ENCODE measurements at regions not wholly inside any gene's neighbourhood (a gene's known extent, or its start where the extent isn't known, plus 50 kb on each side); places are given as distances from the start of the nearest gene placed in this dataset.

DNA sequence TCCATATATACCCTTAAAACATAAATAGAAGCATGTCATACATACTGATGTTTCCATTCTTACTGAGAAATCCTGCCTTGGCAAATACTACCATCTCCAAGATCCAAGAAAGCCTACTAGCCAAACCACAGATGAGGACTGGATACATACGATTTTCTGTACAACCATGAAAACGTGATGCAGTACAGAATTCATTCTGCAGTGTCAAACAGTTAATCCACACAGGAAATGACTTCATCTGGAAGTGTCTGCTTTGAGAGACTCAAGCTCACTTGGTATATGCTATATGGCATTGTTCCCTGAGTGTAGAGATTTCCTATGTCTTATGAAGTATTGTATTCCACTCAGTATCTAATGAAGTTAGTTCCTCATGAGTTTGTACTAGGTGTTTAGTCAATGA, 94.3 kb downstream of the CT47B1 start:
- H3K4me1 ChIP-seq (ENCODE audit: control insufficient read depth in 1 of 2, insufficient read depth in 2 of 2, low read depth in 1 of 2, low read length in 1 of 2) = no peaks in the 10 kb centered on the region
- H3K27me3 ChIP-seq (ENCODE audit: insufficient read depth) = no peaks in the 10 kb centered on the region
- no peaks in the 10 kb centered on the region for H3K9me2 ChIP-seq
- no peak overlapping the region for H2AFZ ChIP-seq (ENCODE audit: low read depth)
- ChIA-PET CTCF (no interaction called here), POLR2A (no interaction called here)
- H3K79me2 ChIP-seq (ENCODE audit: insufficient read depth) = no peaks in the 10 kb centered on the region
- H3F3A ChIP-seq (replicated peaks; ENCODE audit: insufficient read depth) = no peaks in the 10 kb centered on the region
- no peak for TF ChIP-seq FOXJ3 (CRISPR knock-in tag; IDR thresholded peaks at IDR 0.05)
- no peak for TF ChIP-seq EZH2phosphoT487 (IDR thresholded peaks at IDR 0.05; ENCODE audit: borderline replicate concordance, low read depth)
- no peak for TF ChIP-seq NFIC (IDR thresholded peaks at IDR 0.05; ENCODE audit: borderline replicate concordance)
- TF ChIP-seq, protein P1, sequence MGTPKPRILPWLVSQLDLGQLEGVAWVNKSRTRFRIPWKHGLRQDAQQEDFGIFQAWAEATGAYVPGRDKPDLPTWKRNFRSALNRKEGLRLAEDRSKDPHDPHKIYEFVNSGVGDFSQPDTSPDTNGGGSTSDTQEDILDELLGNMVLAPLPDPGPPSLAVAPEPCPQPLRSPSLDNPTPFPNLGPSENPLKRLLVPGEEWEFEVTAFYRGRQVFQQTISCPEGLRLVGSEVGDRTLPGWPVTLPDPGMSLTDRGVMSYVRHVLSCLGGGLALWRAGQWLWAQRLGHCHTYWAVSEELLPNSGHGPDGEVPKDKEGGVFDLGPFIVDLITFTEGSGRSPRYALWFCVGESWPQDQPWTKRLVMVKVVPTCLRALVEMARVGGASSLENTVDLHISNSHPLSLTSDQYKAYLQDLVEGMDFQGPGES (IDR thresholded peaks at IDR 0.05; ENCODE audit: low read depth, low read length) = no peak
- no peak for TF ChIP-seq YY1 (IDR thresholded peaks at IDR 0.05; ENCODE audit: low read depth)
- TF ChIP-seq GATA2 (CRISPR knock-in tag; IDR thresholded peaks at IDR 0.05) = no peak
- TF ChIP-seq SMC3 (IDR thresholded peaks at IDR 0.05; ENCODE audit: low read depth, low read length) = no peak
- TF ChIP-seq, protein P2, sequence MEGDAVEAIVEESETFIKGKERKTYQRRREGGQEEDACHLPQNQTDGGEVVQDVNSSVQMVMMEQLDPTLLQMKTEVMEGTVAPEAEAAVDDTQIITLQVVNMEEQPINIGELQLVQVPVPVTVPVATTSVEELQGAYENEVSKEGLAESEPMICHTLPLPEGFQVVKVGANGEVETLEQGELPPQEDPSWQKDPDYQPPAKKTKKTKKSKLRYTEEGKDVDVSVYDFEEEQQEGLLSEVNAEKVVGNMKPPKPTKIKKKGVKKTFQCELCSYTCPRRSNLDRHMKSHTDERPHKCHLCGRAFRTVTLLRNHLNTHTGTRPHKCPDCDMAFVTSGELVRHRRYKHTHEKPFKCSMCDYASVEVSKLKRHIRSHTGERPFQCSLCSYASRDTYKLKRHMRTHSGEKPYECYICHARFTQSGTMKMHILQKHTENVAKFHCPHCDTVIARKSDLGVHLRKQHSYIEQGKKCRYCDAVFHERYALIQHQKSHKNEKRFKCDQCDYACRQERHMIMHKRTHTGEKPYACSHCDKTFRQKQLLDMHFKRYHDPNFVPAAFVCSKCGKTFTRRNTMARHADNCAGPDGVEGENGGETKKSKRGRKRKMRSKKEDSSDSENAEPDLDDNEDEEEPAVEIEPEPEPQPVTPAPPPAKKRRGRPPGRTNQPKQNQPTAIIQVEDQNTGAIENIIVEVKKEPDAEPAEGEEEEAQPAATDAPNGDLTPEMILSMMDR (IDR thresholded peaks at IDR 0.05) = no peak
- TF ChIP-seq RFX5 (IDR thresholded peaks at IDR 0.05; ENCODE audit: low read length) = no peak
- no peak for TF ChIP-seq RCOR1 (IDR thresholded peaks at IDR 0.05; ENCODE audit: low read length)
- TF ChIP-seq TEAD4 (IDR thresholded peaks at IDR 0.05; ENCODE audit: borderline replicate concordance, insufficient read depth) = no peak
- no peak for TF ChIP-seq EP300 (IDR thresholded peaks at IDR 0.05; ENCODE audit: borderline replicate concordance in 1 of 2, low read depth in 1 of 2, low read length in 1 of 2)
- TF ChIP-seq, protein P3, sequence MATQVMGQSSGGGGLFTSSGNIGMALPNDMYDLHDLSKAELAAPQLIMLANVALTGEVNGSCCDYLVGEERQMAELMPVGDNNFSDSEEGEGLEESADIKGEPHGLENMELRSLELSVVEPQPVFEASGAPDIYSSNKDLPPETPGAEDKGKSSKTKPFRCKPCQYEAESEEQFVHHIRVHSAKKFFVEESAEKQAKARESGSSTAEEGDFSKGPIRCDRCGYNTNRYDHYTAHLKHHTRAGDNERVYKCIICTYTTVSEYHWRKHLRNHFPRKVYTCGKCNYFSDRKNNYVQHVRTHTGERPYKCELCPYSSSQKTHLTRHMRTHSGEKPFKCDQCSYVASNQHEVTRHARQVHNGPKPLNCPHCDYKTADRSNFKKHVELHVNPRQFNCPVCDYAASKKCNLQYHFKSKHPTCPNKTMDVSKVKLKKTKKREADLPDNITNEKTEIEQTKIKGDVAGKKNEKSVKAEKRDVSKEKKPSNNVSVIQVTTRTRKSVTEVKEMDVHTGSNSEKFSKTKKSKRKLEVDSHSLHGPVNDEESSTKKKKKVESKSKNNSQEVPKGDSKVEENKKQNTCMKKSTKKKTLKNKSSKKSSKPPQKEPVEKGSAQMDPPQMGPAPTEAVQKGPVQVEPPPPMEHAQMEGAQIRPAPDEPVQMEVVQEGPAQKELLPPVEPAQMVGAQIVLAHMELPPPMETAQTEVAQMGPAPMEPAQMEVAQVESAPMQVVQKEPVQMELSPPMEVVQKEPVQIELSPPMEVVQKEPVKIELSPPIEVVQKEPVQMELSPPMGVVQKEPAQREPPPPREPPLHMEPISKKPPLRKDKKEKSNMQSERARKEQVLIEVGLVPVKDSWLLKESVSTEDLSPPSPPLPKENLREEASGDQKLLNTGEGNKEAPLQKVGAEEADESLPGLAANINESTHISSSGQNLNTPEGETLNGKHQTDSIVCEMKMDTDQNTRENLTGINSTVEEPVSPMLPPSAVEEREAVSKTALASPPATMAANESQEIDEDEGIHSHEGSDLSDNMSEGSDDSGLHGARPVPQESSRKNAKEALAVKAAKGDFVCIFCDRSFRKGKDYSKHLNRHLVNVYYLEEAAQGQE (IDR thresholded peaks at IDR 0.05; ENCODE audit: low read depth, low read length) = no peak
- no peak for TF ChIP-seq CHD2 (IDR thresholded peaks at IDR 0.05; ENCODE audit: low read length, partially characterized antibody)
- TF ChIP-seq TCF12 (IDR thresholded peaks at IDR 0.05) = no peak
- TF ChIP-seq FOXM1 (IDR thresholded peaks at IDR 0.05; ENCODE audit: low read depth) = no peak
- no peak for TF ChIP-seq MEF2A (IDR thresholded peaks at IDR 0.05; ENCODE audit: borderline replicate concordance, low read depth)
- TF ChIP-seq, protein P4, sequence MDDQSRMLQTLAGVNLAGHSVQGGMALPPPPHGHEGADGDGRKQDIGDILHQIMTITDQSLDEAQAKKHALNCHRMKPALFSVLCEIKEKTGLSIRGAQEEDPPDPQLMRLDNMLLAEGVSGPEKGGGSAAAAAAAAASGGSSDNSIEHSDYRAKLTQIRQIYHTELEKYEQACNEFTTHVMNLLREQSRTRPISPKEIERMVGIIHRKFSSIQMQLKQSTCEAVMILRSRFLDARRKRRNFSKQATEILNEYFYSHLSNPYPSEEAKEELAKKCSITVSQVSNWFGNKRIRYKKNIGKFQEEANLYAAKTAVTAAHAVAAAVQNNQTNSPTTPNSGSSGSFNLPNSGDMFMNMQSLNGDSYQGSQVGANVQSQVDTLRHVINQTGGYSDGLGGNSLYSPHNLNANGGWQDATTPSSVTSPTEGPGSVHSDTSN (IDR thresholded peaks at IDR 0.05) = no peak
- TF ChIP-seq, protein P5, sequence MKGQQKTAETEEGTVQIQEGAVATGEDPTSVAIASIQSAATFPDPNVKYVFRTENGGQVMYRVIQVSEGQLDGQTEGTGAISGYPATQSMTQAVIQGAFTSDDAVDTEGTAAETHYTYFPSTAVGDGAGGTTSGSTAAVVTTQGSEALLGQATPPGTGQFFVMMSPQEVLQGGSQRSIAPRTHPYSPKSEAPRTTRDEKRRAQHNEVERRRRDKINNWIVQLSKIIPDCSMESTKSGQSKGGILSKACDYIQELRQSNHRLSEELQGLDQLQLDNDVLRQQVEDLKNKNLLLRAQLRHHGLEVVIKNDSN (IDR thresholded peaks at IDR 0.05; ENCODE audit: borderline replicate concordance, low read depth) = no peak
- no peak for TF ChIP-seq SIN3A (IDR thresholded peaks at IDR 0.05; ENCODE audit: borderline replicate concordance, low read depth, low read length)
- WGBS (ENCODE audit: low lambda C conversion rate) = 11% methylated on average over 2 of the region's 2 CpGs
- H3K4me2 ChIP-seq = no peak overlapping the region
- H3K4me3 ChIP-seq (ENCODE audit: low read depth in 2 of 2, low read length in 1 of 2) = no peak overlapping the region
- H3K36me3 ChIP-seq (replicated peaks in 1 of 2; ENCODE audit: control insufficient read depth in 1 of 2, insufficient read depth in 2 of 2, low read length in 1 of 2) = no peaks in the 10 kb centered on the region
- H4K20me1 ChIP-seq (ENCODE audit: insufficient read depth) = no peaks in the 10 kb centered on the region
- DNase-seq = no peak
- no peak overlapping the region for H3K27ac ChIP-seq (ENCODE audit: low read depth in 2 of 2, low read length in 1 of 2)
- H3K9me3 ChIP-seq = no peaks in the 10 kb centered on the region
- H3K9ac ChIP-seq = no peak overlapping the region
